Breast epithelium (tissue), 3 donors: ENCODE measurements at regions not wholly inside any gene's neighbourhood (a gene's known extent, or its start where the extent isn't known, plus 50 kb on each side); places are given as distances from the start of the nearest gene placed in this dataset.

Experiments
- CTCF ChIP-seq, 3 donors: fragments of 450-650 bp; IDR thresholded peaks; one replicate each; pipeline ENCODE4 v1.5.1; 2016 to 2017; ENCODE audit warnings: antibody characterized with exemption in 3 of 3, mild to moderate bottlenecking in 3 of 3, moderate library complexity in 3 of 3
- POLR2A ChIP-seq: fragments of 450-650 bp; IDR thresholded peaks from one replicate; pipeline ENCODE4 v1.6.1; 2016; ENCODE audit warnings: antibody characterized with exemption, mild to moderate bottlenecking, moderate library complexity
- POLR2AphosphoS5 ChIP-seq, 3 donors: sonication (generic); formaldehyde crosslinking; IDR thresholded peaks; one replicate each; pipeline ENCODE4 v1.6.1; 2017; ENCODE audit warnings: antibody characterized with exemption in 3 of 3

GRCh38 chr22:48378673-48379072, 1449.0 kb downstream of the BRD1 start:
- TF ChIP-seq CTCF (IDR thresholded peaks at IDR 0.05) (no peak), POLR2AphosphoS5 (IDR thresholded peaks at IDR 0.05) (no peak), POLR2A (no peak)
